ENCODE measurements at regions not wholly inside any gene's neighbourhood (a gene's known extent, or its start where the extent isn't known, plus 50 kb on each side); places are given as distances from the start of the nearest gene placed in this dataset.

GRCh38 chr13:40123962-40124632, 468.6 kb downstream of the COG6 start:
- no peak for DNase-seq

- DNase-seq: no peak
Measured at GRCh38 chr13:40124633-40125015, 469.2 kb downstream of the COG6 start.

- DNase-seq: no peak
Measured at GRCh38 chr13:40125336-40125735, 469.9 kb downstream of the COG6 start.

- DNase-seq: no peak
Measured at GRCh38 chr13:40126306-40127085, 471.0 kb downstream of the COG6 start.

- no peak for DNase-seq
Measured at GRCh38 chr13:40127476-40127875, 472.0 kb downstream of the COG6 start.

- DNase-seq: no peak
Measured at GRCh38 chr13:40127925-40128324, 472.5 kb downstream of the COG6 start.

- DNase-seq: no peak
Measured at GRCh38 chr13:40129467-40129866, 474.0 kb downstream of the COG6 start.

GRCh38 chr13:40130871-40131636, 475.6 kb downstream of the COG6 start:
- peak; percentile 32 for DNase-seq

GRCh38 chr13:40132249-40132648, 476.8 kb downstream of the COG6 start:
- peak; percentile 56 for DNase-seq

GRCh38 chr13:40136896-40137295, 481.4 kb downstream of the COG6 start:
- DNase-seq: no peak

GRCh38 chr13:40137400-40137799, 481.9 kb downstream of the COG6 start:
- DNase-seq: peak; percentile 26

- no peak for DNase-seq
Measured at GRCh38 chr13:40139896-40140520, 484.5 kb downstream of the COG6 start.

GRCh38 chr13:40141859-40142555, 486.5 kb downstream of the COG6 start:
- no peak for DNase-seq

- DNase-seq: no peak
Measured at GRCh38 chr13:40143106-40143505, 487.6 kb downstream of the COG6 start.

GRCh38 chr13:40143559-40143958, 488.1 kb downstream of the COG6 start:
- no peak for DNase-seq

GRCh38 chr13:40145139-40145538, 489.7 kb downstream of the COG6 start:
- DNase-seq: peak; percentile 64

GRCh38 chr13:40146063-40146462, 490.6 kb downstream of the COG6 start:
- DNase-seq: no peak

- peak; percentile 33 for DNase-seq
Measured at GRCh38 chr13:40146611-40147117, 491.2 kb downstream of the COG6 start.

GRCh38 chr13:40148101-40148500, 492.6 kb downstream of the COG6 start:
- DNase-seq: peak; percentile 52

- no peak for DNase-seq
Measured at GRCh38 chr13:40148742-40149141, 493.3 kb downstream of the COG6 start.

- peak; percentile 31 for DNase-seq
Measured at GRCh38 chr13:40149611-40150274, 494.3 kb downstream of the COG6 start.

GRCh38 chr13:40151673-40152072, 496.2 kb downstream of the COG6 start:
- no peak for DNase-seq

All from activated CD4-positive, alpha-beta T cell treated with anti-CD3 and anti-CD28 coated beads for 48 hours (primary cell).